ENCODE measurements at regions not wholly inside any gene's neighbourhood (a gene's known extent, or its start where the extent isn't known, plus 50 kb on each side); places are given as distances from the start of the nearest gene placed in this dataset.

GRCh38 chr3:127035677-127036076, 52.8 kb downstream of the PLXNA1 start:
- peaks cover 12% of the 10 kb centered on the region for H3K4me1 ChIP-seq
- H3K4me3 ChIP-seq (ENCODE audit: low read depth, low read length), result no peak overlapping the region
- no peaks in the 10 kb centered on the region for H3K36me3 ChIP-seq (ENCODE audit: control insufficient read depth, insufficient read depth, low read length)
- H3K9me3 ChIP-seq (ENCODE audit: control insufficient read depth, low read length), result no peaks in the 10 kb centered on the region
- H3K4me2 ChIP-seq (ENCODE audit: low read length), result peak overlapping the region; percentile 3
- peak overlapping the region; percentile 25 for H2AFZ ChIP-seq
- no peak for TF ChIP-seq CTCF (IDR thresholded peaks at IDR 0.05)
- no peaks in the 10 kb centered on the region for H3K79me2 ChIP-seq
- no peak overlapping the region for H3K9ac ChIP-seq
- H3K27me3 ChIP-seq (ENCODE audit: control insufficient read depth, insufficient read depth, low read length), result no peaks in the 10 kb centered on the region
- H3K27ac ChIP-seq, result peak overlapping the region; percentile 71

- peaks cover 12% of the 10 kb centered on the region for H3K4me1 ChIP-seq
- H3K27me3 ChIP-seq (ENCODE audit: control insufficient read depth, insufficient read depth, low read length), result no peaks in the 10 kb centered on the region
- H3K9me3 ChIP-seq (ENCODE audit: control insufficient read depth, low read length), result no peaks in the 10 kb centered on the region
- H2AFZ ChIP-seq, result no peak overlapping the region
- H3K4me2 ChIP-seq (ENCODE audit: low read length), result no peak overlapping the region
- H3K9ac ChIP-seq, result no peak overlapping the region
- H3K4me3 ChIP-seq (ENCODE audit: low read depth, low read length), result no peak overlapping the region
- peak overlapping the region; percentile 71 for H3K27ac ChIP-seq
- no peaks in the 10 kb centered on the region for H3K79me2 ChIP-seq
- no peaks in the 10 kb centered on the region for H3K36me3 ChIP-seq (ENCODE audit: control insufficient read depth, insufficient read depth, low read length)
- no peak for TF ChIP-seq CTCF (IDR thresholded peaks at IDR 0.05)
Measured at GRCh38 chr3:127036209-127037020, 53.5 kb downstream of the PLXNA1 start.

GRCh38 chr3:127037021-127037400, 54.1 kb downstream of the PLXNA1 start:
- Histone ChIP-seq H3K9ac (no peak overlapping the region), H2AFZ (no peak overlapping the region), H3K27ac (no peak overlapping the region), H3K27me3 (ENCODE audit: control insufficient read depth, insufficient read depth, low read length) (no peaks in the 10 kb centered on the region), H3K4me2 (ENCODE audit: low read length) (no peak overlapping the region), H3K79me2 (no peaks in the 10 kb centered on the region), H3K36me3 (ENCODE audit: control insufficient read depth, insufficient read depth, low read length) (no peaks in the 10 kb centered on the region), H3K4me3 (ENCODE audit: low read depth, low read length) (no peak overlapping the region), H3K4me1 (peaks cover 12% of the 10 kb centered on the region), H3K9me3 (ENCODE audit: control insufficient read depth, low read length) (no peaks in the 10 kb centered on the region)
- no peak for TF ChIP-seq CTCF (IDR thresholded peaks at IDR 0.05)

GRCh38 chr3:127037418-127037841, 54.5 kb downstream of the PLXNA1 start:
- H3K4me2 ChIP-seq (ENCODE audit: low read length), result no peak overlapping the region
- H3K9ac ChIP-seq, result no peak overlapping the region
- H3K4me1 ChIP-seq, result peaks cover 12% of the 10 kb centered on the region
- H3K36me3 ChIP-seq (ENCODE audit: control insufficient read depth, insufficient read depth, low read length), result no peaks in the 10 kb centered on the region
- TF ChIP-seq CTCF (IDR thresholded peaks at IDR 0.05), result no peak
- H3K79me2 ChIP-seq, result no peaks in the 10 kb centered on the region
- H3K27ac ChIP-seq, result no peak overlapping the region
- no peaks in the 10 kb centered on the region for H3K9me3 ChIP-seq (ENCODE audit: control insufficient read depth, low read length)
- no peaks in the 10 kb centered on the region for H3K27me3 ChIP-seq (ENCODE audit: control insufficient read depth, insufficient read depth, low read length)
- no peak overlapping the region for H3K4me3 ChIP-seq (ENCODE audit: low read depth, low read length)
- no peak overlapping the region for H2AFZ ChIP-seq

- H3K36me3 ChIP-seq (ENCODE audit: control insufficient read depth, insufficient read depth, low read length), result no peaks in the 10 kb centered on the region
- H3K4me1 ChIP-seq, result peaks cover 18% of the 10 kb centered on the region
- H3K4me3 ChIP-seq (ENCODE audit: low read depth, low read length), result no peak overlapping the region
- H3K27me3 ChIP-seq (ENCODE audit: control insufficient read depth, insufficient read depth, low read length), result no peaks in the 10 kb centered on the region
- H3K9ac ChIP-seq, result no peak overlapping the region
- H3K27ac ChIP-seq, result no peak overlapping the region
- no peak overlapping the region for H2AFZ ChIP-seq
- H3K9me3 ChIP-seq (ENCODE audit: control insufficient read depth, low read length), result no peaks in the 10 kb centered on the region
- no peaks in the 10 kb centered on the region for H3K79me2 ChIP-seq
- no peak overlapping the region for H3K4me2 ChIP-seq (ENCODE audit: low read length)
- TF ChIP-seq CTCF (IDR thresholded peaks at IDR 0.05), result no peak
Measured at GRCh38 chr3:127037971-127038446, 55.1 kb downstream of the PLXNA1 start.
